Small intestine (tissue), 7 donors: ENCODE measurements at regions not wholly inside any gene's neighbourhood (a gene's known extent, or its start where the extent isn't known, plus 50 kb on each side); places are given as distances from the start of the nearest gene placed in this dataset.

Experiments
- DNase-seq, 2 donors: peaks; one replicate each; pipeline versions ENCODE4 v3.0.0 to v3.0.0-alpha.2; 2013
- FAIRE-seq: peaks from 2 replicates; lab custom pipeline; 2012; peaks lifted over from hg19 to GRCh38; lab: Jason Lieb, UNC
- H3K27ac ChIP-seq, 3 donors: one replicate each; pipeline ENCODE4 v1.5.1; 2013; ENCODE audit warnings: low read length in 2 of 3, mild to moderate bottlenecking in 2 of 3, control low read depth in 1 of 3, inconsistent platforms in 1 of 3, low read depth in 1 of 3, moderate library complexity in 1 of 3
- H3K27me3 ChIP-seq, 3 donors: one replicate each; pipeline ENCODE4 v1.6.1; 2013; ENCODE audit warnings: low read length in 3 of 3, inconsistent platforms in 1 of 3; ENCODE audit not compliant: control insufficient read depth in 3 of 3, insufficient read depth in 3 of 3
- H3K36me3 ChIP-seq, 3 donors: one replicate each; pipeline ENCODE4 v1.6.1; 2013; ENCODE audit warnings: low read length in 3 of 3, inconsistent platforms in 1 of 3, low read depth in 1 of 3, mild to moderate bottlenecking in 1 of 3, moderate library complexity in 1 of 3; ENCODE audit not compliant: control insufficient read depth in 3 of 3, insufficient read depth in 2 of 3
- H3K4me1 ChIP-seq, 3 donors: one replicate each; pipeline ENCODE4 v1.6.1; 2013; ENCODE audit warnings: low read length in 2 of 3, inconsistent platforms in 1 of 3, low read depth in 1 of 3, mild to moderate bottlenecking in 1 of 3, moderate library complexity in 1 of 3; ENCODE audit not compliant: control insufficient read depth in 3 of 3, insufficient read depth in 2 of 3
- H3K4me3 ChIP-seq, 3 donors: one replicate each; pipeline ENCODE4 v1.5.1; 2013; ENCODE audit warnings: low read length in 3 of 3, control low read depth in 1 of 3, inconsistent platforms in 1 of 3, low read depth in 1 of 3, mild to moderate bottlenecking in 1 of 3, moderate library complexity in 1 of 3
- H3K9me3 ChIP-seq, 2 donors: one replicate each; pipeline ENCODE4 v1.6.1; 2013; ENCODE audit warnings: low read depth in 1 of 2, low read length in 1 of 2; ENCODE audit not compliant: control insufficient read depth in 2 of 2, insufficient read depth in 1 of 2
- WGBS, 3 donors: extraction: QIAGEN DNeasy Blood & Tissue Kit; methylation state at CpG; one replicate each; pipeline ENCODE4 v1.1.7; 2013; 5-methylcytosine and 5-hydroxymethylcytosine counted together
- donor health status: healthy with polysubstance abuse.
- donor health status: control.
- donor health status: control.
- donor health status: Bipolar disorder and iron deficiency.
- donor health status: healthy.

GRCh38 chr6:98343797-98344196, 490.6 kb upstream of the POU3F2 start:
- FAIRE-seq (no peak), DNase-seq (no peak)
- Histone ChIP-seq H3K4me3 (no peak overlapping the region), H3K9me3 (no peaks in the 10 kb centered on the region), H3K36me3 (no peaks in the 10 kb centered on the region), H3K27ac (no peak overlapping the region), H3K27me3 (no peaks in the 10 kb centered on the region), H3K4me1 (no peaks in the 10 kb centered on the region)

- Histone ChIP-seq H3K4me3 (no peak overlapping the region), H3K36me3 (no peaks in the 10 kb centered on the region), H3K27me3 (no peaks in the 10 kb centered on the region), H3K9me3 (no peaks in the 10 kb centered on the region), H3K27ac (no peak overlapping the region), H3K4me1 (no peaks in the 10 kb centered on the region)
- 63 to 76% (median 76%) methylated on average over 2 of the region's 2 CpGs for WGBS, 3 donors
- FAIRE-seq: no peak
- DNase-seq: no peak
These were observed 482.0 kb upstream of the POU3F2 start for GRCh38 chr6:98352348-98352747.

- Histone ChIP-seq H3K4me3 (no peak overlapping the region), H3K27ac (no peak overlapping the region), H3K36me3 (no peaks in the 10 kb centered on the region), H3K4me1 (no peaks in the 10 kb centered on the region), H3K27me3 (no peaks in the 10 kb centered on the region), H3K9me3 (no peaks in the 10 kb centered on the region)
- FAIRE-seq: no peak
- 62 to 75% (median 74%) methylated on average over 3 of the region's 3 CpGs for WGBS, 3 donors
- no peak for DNase-seq
These were observed 476.2 kb upstream of the POU3F2 start for GRCh38 chr6:98358173-98358572.

GRCh38 chr6:98366371-98366770, 468.0 kb upstream of the POU3F2 start:
- WGBS, 3 donors: 67 to 79% (median 73%) methylated on average over 6 of the region's 6 CpGs
- FAIRE-seq (no peak), DNase-seq (no peak)
- no peak overlapping the region for H3K4me3 ChIP-seq
- no peaks in the 10 kb centered on the region for H3K4me1 ChIP-seq
- no peak overlapping the region for H3K27ac ChIP-seq
- H3K9me3 ChIP-seq: no peaks in the 10 kb centered on the region
- no peaks in the 10 kb centered on the region for H3K36me3 ChIP-seq
- no peaks in the 10 kb centered on the region for H3K27me3 ChIP-seq

- DNase-seq (no peak), FAIRE-seq (no peak)
- Histone ChIP-seq H3K36me3 (no peaks in the 10 kb centered on the region), H3K9me3 (no peaks in the 10 kb centered on the region), H3K27me3 (no peaks in the 10 kb centered on the region), H3K27ac (no peak overlapping the region), H3K4me1 (no peaks in the 10 kb centered on the region), H3K4me3 (no peak overlapping the region)
- WGBS, 3 donors: 41 to 67% (median 55%) methylated on average over 3 of the region's 3 CpGs
These were observed 453.8 kb upstream of the POU3F2 start for GRCh38 chr6:98380589-98380988.

- H3K4me3 ChIP-seq: no peak overlapping the region
- no peaks in the 10 kb centered on the region for H3K27me3 ChIP-seq
- no peak overlapping the region for H3K27ac ChIP-seq
- H3K36me3 ChIP-seq: no peaks in the 10 kb centered on the region
- FAIRE-seq (no peak), DNase-seq (no peak)
- H3K9me3 ChIP-seq: no peaks in the 10 kb centered on the region
- WGBS, 3 donors: 60 to 70% (median 60%) methylated on average over 3 of the region's 3 CpGs
- H3K4me1 ChIP-seq: no peaks in the 10 kb centered on the region
These were observed 452.1 kb upstream of the POU3F2 start for GRCh38 chr6:98382246-98382645.

GRCh38 chr6:98384334-98384733, 450.0 kb upstream of the POU3F2 start:
- no peak for FAIRE-seq
- no peaks in the 10 kb centered on the region for H3K9me3 ChIP-seq
- H3K36me3 ChIP-seq: no peaks in the 10 kb centered on the region
- WGBS, 3 donors: 50 to 55% (median 51%) methylated on average over 7 of the region's 7 CpGs
- DNase-seq: no peak
- no peaks in the 10 kb centered on the region for H3K4me1 ChIP-seq
- no peak overlapping the region for H3K4me3 ChIP-seq
- no peaks in the 10 kb centered on the region for H3K27me3 ChIP-seq
- no peak overlapping the region for H3K27ac ChIP-seq

- H3K9me3 ChIP-seq: no peaks in the 10 kb centered on the region
- FAIRE-seq: no peak
- 74 to 80% (median 78%) methylated on average over 6 of the region's 6 CpGs for WGBS, 3 donors
These were observed 449.6 kb upstream of the POU3F2 start for GRCh38 chr6:98384801-98385200.

GRCh38 chr6:98395610-98396166, 438.7 kb upstream of the POU3F2 start:
- no peak overlapping the region for H3K4me3 ChIP-seq
- no peaks in the 10 kb centered on the region for H3K27me3 ChIP-seq
- H3K4me1 ChIP-seq: no peaks in the 10 kb centered on the region
- H3K9me3 ChIP-seq: no peaks in the 10 kb centered on the region
- no peaks in the 10 kb centered on the region for H3K36me3 ChIP-seq
- 13 to 56% (median 36%) methylated on average over 1 of the region's 1 CpG for WGBS, 3 donors
- H3K27ac ChIP-seq: no peak overlapping the region
- DNase-seq (no peak), FAIRE-seq (no peak)

More at GRCh38 chr6:98384801-98385200, 449.6 kb upstream of the POU3F2 start:
- DNase-seq: no peak
- H3K4me3 ChIP-seq: no peak overlapping the region
- no peak overlapping the region for H3K27ac ChIP-seq
- H3K27me3 ChIP-seq: no peaks in the 10 kb centered on the region
- H3K4me1 ChIP-seq: no peaks in the 10 kb centered on the region
- no peaks in the 10 kb centered on the region for H3K36me3 ChIP-seq
